ENCODE measurements at regions not wholly inside any gene's neighbourhood (a gene's known extent, or its start where the extent isn't known, plus 50 kb on each side); places are given as distances from the start of the nearest gene placed in this dataset.

GRCh38 chr3:159150180-159150579 is 348.3 kb downstream of the MFSD1 start:
- peaks cover 85% of the 10 kb centered on the region for H3K27me3 Mint-ChIP-seq (ENCODE audit: insufficient read depth)
- H3K36me3 ChIP-seq (ENCODE audit: control insufficient read depth, insufficient read depth, low read length), result no peaks in the 10 kb centered on the region
- no peak overlapping the region for H3K27ac ChIP-seq (ENCODE audit: low read depth, low read length)
- TF ChIP-seq, protein P1, sequence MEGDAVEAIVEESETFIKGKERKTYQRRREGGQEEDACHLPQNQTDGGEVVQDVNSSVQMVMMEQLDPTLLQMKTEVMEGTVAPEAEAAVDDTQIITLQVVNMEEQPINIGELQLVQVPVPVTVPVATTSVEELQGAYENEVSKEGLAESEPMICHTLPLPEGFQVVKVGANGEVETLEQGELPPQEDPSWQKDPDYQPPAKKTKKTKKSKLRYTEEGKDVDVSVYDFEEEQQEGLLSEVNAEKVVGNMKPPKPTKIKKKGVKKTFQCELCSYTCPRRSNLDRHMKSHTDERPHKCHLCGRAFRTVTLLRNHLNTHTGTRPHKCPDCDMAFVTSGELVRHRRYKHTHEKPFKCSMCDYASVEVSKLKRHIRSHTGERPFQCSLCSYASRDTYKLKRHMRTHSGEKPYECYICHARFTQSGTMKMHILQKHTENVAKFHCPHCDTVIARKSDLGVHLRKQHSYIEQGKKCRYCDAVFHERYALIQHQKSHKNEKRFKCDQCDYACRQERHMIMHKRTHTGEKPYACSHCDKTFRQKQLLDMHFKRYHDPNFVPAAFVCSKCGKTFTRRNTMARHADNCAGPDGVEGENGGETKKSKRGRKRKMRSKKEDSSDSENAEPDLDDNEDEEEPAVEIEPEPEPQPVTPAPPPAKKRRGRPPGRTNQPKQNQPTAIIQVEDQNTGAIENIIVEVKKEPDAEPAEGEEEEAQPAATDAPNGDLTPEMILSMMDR (conservative IDR thresholded peaks at IDR 0.05), result no peak
- H3K9me3 ChIP-seq (ENCODE audit: control insufficient read depth, low read length), result no peaks in the 10 kb centered on the region
- H3K27me3 ChIP-seq (ENCODE audit: control insufficient read depth, insufficient read depth, low read length, poor library complexity, severe bottlenecking), result peaks cover 90% of the 10 kb centered on the region
- 70 to 92% methylated on average over 1 to 3 of the region's 3 CpGs for WGBS, 2 experiments (ENCODE audit: insufficient coverage in 1 of 2, insufficient read length in 1 of 2)
- H3K27ac Mint-ChIP-seq, result peak overlapping the region; percentile 64
- DNase-seq, result peak; percentile 62
- H3K4me3 Mint-ChIP-seq, result no peak overlapping the region
- H3K9ac ChIP-seq (ENCODE audit: extremely low read depth, low read length, poor library complexity, severe bottlenecking), result no peak overlapping the region
- H3K9me3 Mint-ChIP-seq, result no peaks in the 10 kb centered on the region
- peaks cover 4% of the 10 kb centered on the region for H3K4me1 ChIP-seq (ENCODE audit: control insufficient read depth, insufficient read depth, low read length)
- peaks cover 30% of the 10 kb centered on the region for H3K4me1 Mint-ChIP-seq
- no peak overlapping the region for H3K4me3 ChIP-seq (ENCODE audit: low read length)
- no peaks in the 10 kb centered on the region for H3K36me3 Mint-ChIP-seq (ENCODE audit: low read depth)

GRCh38 chr3:159151130-159151529 is 349.3 kb downstream of the MFSD1 start:
- TF ChIP-seq, protein P1 (conservative IDR thresholded peaks at IDR 0.05), result no peak
- Histone ChIP-seq H3K4me3 (ENCODE audit: low read length) (no peak overlapping the region), H3K4me1 (ENCODE audit: control insufficient read depth, insufficient read depth, low read length) (peaks cover 4% of the 10 kb centered on the region), H3K36me3 (ENCODE audit: control insufficient read depth, insufficient read depth, low read length) (no peaks in the 10 kb centered on the region), H3K27ac (ENCODE audit: low read depth, low read length) (no peak overlapping the region), H3K9ac (ENCODE audit: extremely low read depth, low read length, poor library complexity, severe bottlenecking) (no peak overlapping the region), H3K9me3 (ENCODE audit: control insufficient read depth, low read length) (no peaks in the 10 kb centered on the region), H3K27me3 (ENCODE audit: control insufficient read depth, insufficient read depth, low read length, poor library complexity, severe bottlenecking) (peaks cover 90% of the 10 kb centered on the region)
- Mint-ChIP-seq H3K36me3 (ENCODE audit: low read depth) (no peaks in the 10 kb centered on the region), H3K27ac (no peak overlapping the region), H3K9me3 (no peaks in the 10 kb centered on the region), H3K4me1 (peaks cover 30% of the 10 kb centered on the region), H3K27me3 (ENCODE audit: insufficient read depth) (peaks cover 83% of the 10 kb centered on the region), H3K4me3 (no peak overlapping the region)
- DNase-seq, result no peak
- 95% methylated on average over 5 of the region's 5 CpGs for WGBS, 2 experiments (ENCODE audit: insufficient coverage in 1 of 2, insufficient read length in 1 of 2)

DNA sequence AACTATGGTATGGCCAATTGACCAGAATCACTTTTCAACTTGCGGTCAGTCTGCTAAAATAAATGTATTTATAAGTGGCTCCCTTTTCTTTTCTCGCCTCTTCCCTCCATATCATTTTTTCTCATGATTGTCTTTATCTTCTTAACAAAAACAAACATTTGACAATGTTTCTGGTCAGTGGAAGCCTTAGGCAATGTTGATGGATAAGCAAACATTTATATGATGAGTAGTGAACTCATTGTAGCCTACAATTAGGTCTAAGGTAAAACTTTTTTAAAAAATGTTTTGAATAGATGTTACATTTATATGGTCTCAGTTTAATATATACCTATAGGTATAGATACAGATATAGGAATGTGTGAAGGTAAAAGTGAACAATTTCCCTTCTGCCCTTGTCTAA is 355.4 kb downstream of the MFSD1 start:
- Histone ChIP-seq H3K9me3 (ENCODE audit: control insufficient read depth, low read length) (no peaks in the 10 kb centered on the region), H3K4me3 (ENCODE audit: low read length) (no peak overlapping the region), H3K36me3 (ENCODE audit: control insufficient read depth, insufficient read depth, low read length) (no peaks in the 10 kb centered on the region), H3K27me3 (ENCODE audit: control insufficient read depth, insufficient read depth, low read length, poor library complexity, severe bottlenecking) (peaks cover 49% of the 10 kb centered on the region), H3K4me1 (ENCODE audit: control insufficient read depth, insufficient read depth, low read length) (no peaks in the 10 kb centered on the region), H3K9ac (ENCODE audit: extremely low read depth, low read length, poor library complexity, severe bottlenecking) (no peak overlapping the region), H3K27ac (ENCODE audit: low read depth, low read length) (no peak overlapping the region)
- Mint-ChIP-seq H3K27me3 (ENCODE audit: insufficient read depth) (peaks cover 45% of the 10 kb centered on the region), H3K27ac (no peak overlapping the region), H3K36me3 (ENCODE audit: low read depth) (no peaks in the 10 kb centered on the region), H3K4me3 (no peak overlapping the region), H3K9me3 (no peaks in the 10 kb centered on the region), H3K4me1 (peaks cover 2% of the 10 kb centered on the region)
- TF ChIP-seq, protein P1 (conservative IDR thresholded peaks at IDR 0.05), result no peak
- 94% methylated on average over 2 of the region's 2 CpGs; no CpG with 5 or more reads in 1 of the 2 experiments for WGBS, 2 experiments (ENCODE audit: insufficient coverage in 1 of 2, insufficient read length in 1 of 2)
- no peak for DNase-seq

All from endodermal cell (in vitro differentiated cells).